ENCODE measurements at regions not wholly inside any gene's neighbourhood (a gene's known extent, or its start where the extent isn't known, plus 50 kb on each side); places are given as distances from the start of the nearest gene placed in this dataset.

DNA sequence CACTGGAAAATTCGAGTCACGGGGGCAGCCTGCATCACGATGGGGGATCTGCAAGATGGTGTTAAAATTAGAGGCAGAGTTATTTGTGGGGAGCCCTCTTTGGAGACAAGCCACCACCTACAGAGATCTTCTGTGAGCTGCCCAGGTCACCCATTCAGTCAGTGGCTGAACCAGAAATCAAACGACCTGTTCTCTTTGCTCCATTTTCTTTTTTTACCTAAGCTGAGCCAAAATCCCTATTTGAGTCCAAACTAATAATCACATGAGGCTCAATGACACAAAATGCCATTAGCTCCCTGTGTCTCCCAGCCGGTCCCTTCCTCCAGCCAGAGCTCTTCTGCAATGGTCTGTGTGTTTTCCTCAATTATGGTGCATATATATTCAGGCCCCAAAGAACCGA lies 394.2 kb downstream of the AGTPBP1 start:
- H3K4me2 ChIP-seq (ENCODE audit: low read depth, low read length) = no peak overlapping the region
- no peaks in the 10 kb centered on the region for H3K9me1 ChIP-seq (ENCODE audit: insufficient read depth, low read length)
- no peaks in the 10 kb centered on the region for H4K20me1 ChIP-seq (ENCODE audit: insufficient read depth, low read length)
- no peak overlapping the region for H3K56ac ChIP-seq (ENCODE audit: extremely low read depth, insufficient read depth, low read length)
- H4K5ac ChIP-seq (ENCODE audit: low read depth, low read length) = no peak overlapping the region
- intact Hi-C loops (cut with micrococcal nuclease) = no loop called here
- H3K4me3 ChIP-seq (ENCODE audit: insufficient read depth, low read depth, low read length) = no peak overlapping the region
- H3K18ac ChIP-seq (ENCODE audit: low read depth, low read length) = no peak overlapping the region
- H3K79me1 ChIP-seq (ENCODE audit: low read depth in 1 of 2, low read length in 2 of 2) = no peaks in the 10 kb centered on the region
- dilution Hi-C loops (cut with HindIII; ENCODE audit: low sequenced_read_pairs, unreplicated experiment) = no loop called here
- H3K27ac ChIP-seq (ENCODE audit: insufficient read depth, low read length) = no peak overlapping the region
- no peak for TF ChIP-seq FOS (IDR thresholded peaks at IDR 0.05; ENCODE audit: low read depth, low read length)
- TF ChIP-seq RCOR1 (IDR thresholded peaks at IDR 0.05; ENCODE audit: insufficient replicate concordance, low read length) = no peak
- TF ChIP-seq, protein P1, sequence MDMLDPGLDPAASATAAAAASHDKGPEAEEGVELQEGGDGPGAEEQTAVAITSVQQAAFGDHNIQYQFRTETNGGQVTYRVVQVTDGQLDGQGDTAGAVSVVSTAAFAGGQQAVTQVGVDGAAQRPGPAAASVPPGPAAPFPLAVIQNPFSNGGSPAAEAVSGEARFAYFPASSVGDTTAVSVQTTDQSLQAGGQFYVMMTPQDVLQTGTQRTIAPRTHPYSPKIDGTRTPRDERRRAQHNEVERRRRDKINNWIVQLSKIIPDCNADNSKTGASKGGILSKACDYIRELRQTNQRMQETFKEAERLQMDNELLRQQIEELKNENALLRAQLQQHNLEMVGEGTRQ (IDR thresholded peaks at IDR 0.05; ENCODE audit: low read depth, low read length) = no peak
- TF ChIP-seq CEBPB (IDR thresholded peaks at IDR 0.05; ENCODE audit: low read depth, low read length) = no peak
- TF ChIP-seq BHLHE40 (IDR thresholded peaks at IDR 0.05; ENCODE audit: low read depth, low read length) = no peak
- TF ChIP-seq, protein P2, sequence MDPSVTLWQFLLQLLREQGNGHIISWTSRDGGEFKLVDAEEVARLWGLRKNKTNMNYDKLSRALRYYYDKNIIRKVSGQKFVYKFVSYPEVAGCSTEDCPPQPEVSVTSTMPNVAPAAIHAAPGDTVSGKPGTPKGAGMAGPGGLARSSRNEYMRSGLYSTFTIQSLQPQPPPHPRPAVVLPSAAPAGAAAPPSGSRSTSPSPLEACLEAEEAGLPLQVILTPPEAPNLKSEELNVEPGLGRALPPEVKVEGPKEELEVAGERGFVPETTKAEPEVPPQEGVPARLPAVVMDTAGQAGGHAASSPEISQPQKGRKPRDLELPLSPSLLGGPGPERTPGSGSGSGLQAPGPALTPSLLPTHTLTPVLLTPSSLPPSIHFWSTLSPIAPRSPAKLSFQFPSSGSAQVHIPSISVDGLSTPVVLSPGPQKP (IDR thresholded peaks at IDR 0.05; ENCODE audit: borderline replicate concordance, low read depth, low read length) = no peak
- no peak for TF ChIP-seq POLR2A (IDR thresholded peaks at IDR 0.05; ENCODE audit: low read depth, low read length)
- TF ChIP-seq MXI1 (IDR thresholded peaks at IDR 0.05; ENCODE audit: borderline replicate concordance, low read depth, low read length) = no peak
- ChIA-PET POLR2A (ENCODE audit: unreplicated experiment) (no interaction called here), CTCF (no interaction called here)
- no peak overlapping the region for H3K4ac ChIP-seq (ENCODE audit: low read depth, low read length)
- DNase-seq = no peak
- H2BK15ac ChIP-seq (ENCODE audit: low read depth, low read length) = no peak overlapping the region
- H3K27me3 ChIP-seq (ENCODE audit: control insufficient read depth, insufficient read depth, low read length) = no peaks in the 10 kb centered on the region
- in situ Hi-C loops (cut with MboI; ENCODE audit: low sequenced_read_pairs) = no loop called here
- no peak overlapping the region for H2BK5ac ChIP-seq (ENCODE audit: low read depth, low read length, poor library complexity, severe bottlenecking)
- no peak overlapping the region for H3K23ac ChIP-seq (ENCODE audit: low read depth, low read length)
- no CpG with 5 or more reads among the region's 6 CpGs for WGBS, 2 experiments (ENCODE audit: extremely low coverage in 2 of 2, insufficient read length in 1 of 2)
- H3K9ac ChIP-seq (ENCODE audit: low read depth, low read length) = no peak overlapping the region
- no peak overlapping the region for H2BK20ac ChIP-seq (ENCODE audit: low read depth, low read length)
- no peak overlapping the region for H4K8ac ChIP-seq (ENCODE audit: low read depth in 2 of 2, low read length in 2 of 2)
- no peak overlapping the region for H2AK5ac ChIP-seq (ENCODE audit: low read depth, low read length)
- H2AK9ac ChIP-seq (replicated peaks; ENCODE audit: low read depth, low read length, poor library complexity) = no peak overlapping the region
- H2BK120ac ChIP-seq (ENCODE audit: low read depth, low read length) = no peak overlapping the region
- no peak overlapping the region for H4K91ac ChIP-seq (ENCODE audit: insufficient read depth, low read depth, low read length)
- peaks cover 9% of the 10 kb centered on the region; the same call in 1 of the 2 replicates for H3K9me3 ChIP-seq (ENCODE audit: control insufficient read depth, insufficient read depth, low read length)
- no peak overlapping the region for H3K14ac ChIP-seq (replicated peaks; ENCODE audit: low read depth, low read length)
- H2AFZ ChIP-seq (replicated peaks; ENCODE audit: low read length, poor library complexity) = no peak overlapping the region
- no TSS peak for BruUV-seq (replicated peaks)
- no peaks in the 10 kb centered on the region for H3K36me3 ChIP-seq (ENCODE audit: control insufficient read depth, insufficient read depth, low read length)
- H3K4me1 ChIP-seq (ENCODE audit: control insufficient read depth, insufficient read depth, low read length) = no peaks in the 10 kb centered on the region
- ATAC-seq (ENCODE audit: low read depth) = no peak
